ENCODE measurements at regions not wholly inside any gene's neighbourhood (a gene's known extent, or its start where the extent isn't known, plus 50 kb on each side); places are given as distances from the start of the nearest gene placed in this dataset.

DNA sequence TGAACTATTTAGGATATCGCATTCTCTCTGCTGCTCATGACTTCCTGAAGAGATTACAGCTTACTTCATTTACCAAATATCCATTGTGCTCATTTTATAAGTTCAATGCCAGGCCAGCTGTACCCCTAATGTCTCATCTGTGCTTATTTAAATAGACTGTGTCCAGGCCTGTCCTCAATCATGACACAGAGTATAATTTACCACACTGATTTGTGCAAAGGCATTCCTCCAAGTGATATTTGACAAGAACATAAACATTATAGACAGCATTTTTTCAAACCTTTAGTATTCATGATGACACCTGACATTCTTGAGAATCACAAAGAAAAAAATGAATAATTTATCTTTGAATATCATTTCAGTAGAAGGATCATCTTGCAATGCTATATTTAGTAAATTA, 260.1 kb upstream of the SEMA3D start:
- TF ChIP-seq, protein P1, sequence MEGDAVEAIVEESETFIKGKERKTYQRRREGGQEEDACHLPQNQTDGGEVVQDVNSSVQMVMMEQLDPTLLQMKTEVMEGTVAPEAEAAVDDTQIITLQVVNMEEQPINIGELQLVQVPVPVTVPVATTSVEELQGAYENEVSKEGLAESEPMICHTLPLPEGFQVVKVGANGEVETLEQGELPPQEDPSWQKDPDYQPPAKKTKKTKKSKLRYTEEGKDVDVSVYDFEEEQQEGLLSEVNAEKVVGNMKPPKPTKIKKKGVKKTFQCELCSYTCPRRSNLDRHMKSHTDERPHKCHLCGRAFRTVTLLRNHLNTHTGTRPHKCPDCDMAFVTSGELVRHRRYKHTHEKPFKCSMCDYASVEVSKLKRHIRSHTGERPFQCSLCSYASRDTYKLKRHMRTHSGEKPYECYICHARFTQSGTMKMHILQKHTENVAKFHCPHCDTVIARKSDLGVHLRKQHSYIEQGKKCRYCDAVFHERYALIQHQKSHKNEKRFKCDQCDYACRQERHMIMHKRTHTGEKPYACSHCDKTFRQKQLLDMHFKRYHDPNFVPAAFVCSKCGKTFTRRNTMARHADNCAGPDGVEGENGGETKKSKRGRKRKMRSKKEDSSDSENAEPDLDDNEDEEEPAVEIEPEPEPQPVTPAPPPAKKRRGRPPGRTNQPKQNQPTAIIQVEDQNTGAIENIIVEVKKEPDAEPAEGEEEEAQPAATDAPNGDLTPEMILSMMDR (IDR thresholded peaks at IDR 0.05): no peak
- TF ChIP-seq POLR2A (IDR thresholded peaks at IDR 0.05): no peak
- DNase-seq (ENCODE audit: low spot score in 2 of 2): no peak
- intact Hi-C loops (cut with DNase I; ENCODE audit: low total_unique reads): no loop called here
- no peak overlapping the region for H3K4me3 ChIP-seq (ENCODE audit: low read depth, poor library complexity, severe bottlenecking)
- 65 to 67% methylated on average over 1 of the region's 1 CpG for WGBS, 2 donors

GRCh38 chr7:85426487-85426960, 239.7 kb upstream of the SEMA3D start:
- 85 to 86% methylated on average over 2 of the region's 2 CpGs for WGBS, 2 donors
- no peak for TF ChIP-seq POLR2A (IDR thresholded peaks at IDR 0.05)
- TF ChIP-seq, protein P1 (IDR thresholded peaks at IDR 0.05): no peak
- DNase-seq (ENCODE audit: low spot score in 2 of 2): no peak
- no peak overlapping the region for H3K4me3 ChIP-seq (ENCODE audit: low read depth, poor library complexity, severe bottlenecking)
- intact Hi-C loops (cut with DNase I; ENCODE audit: low total_unique reads): no loop called here

DNA sequence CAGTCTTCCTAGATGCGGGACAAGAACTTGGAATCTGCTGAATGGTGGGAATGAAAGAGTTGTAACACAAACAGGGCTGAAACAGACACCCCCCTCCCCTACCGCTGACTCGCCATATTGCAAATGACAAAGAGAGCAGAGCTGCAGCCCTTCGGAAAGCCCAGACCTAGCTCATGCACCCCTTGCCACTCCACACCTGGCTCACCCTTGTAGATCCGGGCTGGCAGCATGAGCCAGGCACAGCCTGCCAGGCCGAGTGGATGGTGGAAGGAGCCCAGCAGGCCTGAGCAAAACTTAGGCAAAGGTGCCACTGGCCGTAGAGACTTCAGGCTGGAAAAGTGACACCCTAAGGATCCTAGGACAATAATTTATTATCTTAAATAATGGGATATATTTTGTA, 237.4 kb upstream of the SEMA3D start:
- no peak overlapping the region for H3K4me3 ChIP-seq (ENCODE audit: low read depth, poor library complexity, severe bottlenecking)
- WGBS, 2 donors: 91 to 95% methylated on average over 7 of the region's 7 CpGs
- TF ChIP-seq, protein P1 (IDR thresholded peaks at IDR 0.05): no peak
- TF ChIP-seq POLR2A (IDR thresholded peaks at IDR 0.05): no peak
- peak in 1 of 2 donors; percentile 67 for DNase-seq (ENCODE audit: low spot score in 2 of 2)
- intact Hi-C loops (cut with DNase I; ENCODE audit: low total_unique reads): no loop called here

DNA sequence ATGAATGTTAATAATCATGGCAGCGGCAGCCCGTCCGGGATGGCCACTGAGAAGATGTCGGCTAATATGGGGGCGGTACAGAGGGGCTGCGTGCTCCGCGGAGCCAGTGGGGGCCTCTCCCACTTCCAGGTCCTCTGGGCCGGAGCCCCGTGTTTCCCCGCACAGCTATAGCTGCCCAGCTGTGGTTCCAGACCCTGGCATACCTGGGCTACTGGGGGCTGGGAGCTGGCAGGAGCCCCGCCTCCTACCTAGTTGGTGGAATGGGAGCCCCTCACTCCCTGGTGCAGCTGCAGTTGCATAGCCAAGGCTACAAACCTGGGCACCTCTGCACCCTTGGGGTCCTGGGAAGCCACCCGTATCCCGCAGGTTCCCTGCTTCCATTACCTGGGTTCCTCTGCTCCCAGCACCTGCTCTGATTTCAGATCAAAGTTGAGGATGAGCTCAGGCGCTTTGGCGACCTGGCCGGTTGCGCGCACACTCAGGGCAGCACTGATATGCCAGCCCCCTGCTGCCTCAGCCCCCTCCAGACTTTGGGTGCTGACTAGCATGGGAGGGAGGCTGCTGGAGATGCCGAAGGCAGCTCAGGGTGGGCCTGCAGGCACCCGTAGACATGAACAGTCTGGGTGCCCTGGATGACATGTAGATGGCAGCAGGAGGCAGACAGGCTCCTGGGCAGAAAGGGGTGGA, 236.5 kb upstream of the SEMA3D start:
- no peak for DNase-seq (ENCODE audit: low spot score in 2 of 2)
- intact Hi-C loops (cut with DNase I; ENCODE audit: low total_unique reads): no loop called here
- H3K4me3 ChIP-seq (ENCODE audit: low read depth, poor library complexity, severe bottlenecking): no peak overlapping the region
- TF ChIP-seq, protein P1 (IDR thresholded peaks at IDR 0.05): no peak
- no peak for TF ChIP-seq POLR2A (IDR thresholded peaks at IDR 0.05)
- WGBS, 2 donors: 92 to 96% methylated on average over 18 to 21 of the region's 21 CpGs

DNA sequence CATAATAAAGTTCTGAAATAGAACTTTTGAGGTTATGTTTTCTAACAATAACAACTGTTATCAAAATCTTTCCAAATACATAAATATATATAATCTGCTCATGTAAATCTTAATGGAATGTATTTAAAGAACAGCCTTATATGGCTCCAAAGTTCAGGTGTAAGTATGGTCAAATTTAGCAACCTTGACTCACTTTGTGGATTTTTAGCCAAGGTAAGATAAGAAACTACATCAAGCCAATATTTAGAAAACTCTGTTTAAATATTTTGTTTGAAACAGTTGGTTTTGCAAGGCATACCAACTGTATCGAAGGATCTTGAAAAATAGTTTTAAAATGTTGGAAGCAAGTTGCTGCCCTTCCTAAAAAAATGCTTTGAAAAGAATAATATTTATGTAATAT, 228.9 kb upstream of the SEMA3D start:
- no peak for TF ChIP-seq POLR2A (IDR thresholded peaks at IDR 0.05)
- TF ChIP-seq, protein P1 (IDR thresholded peaks at IDR 0.05): no peak
- WGBS, 2 donors: 91 to 95% methylated on average over 1 of the region's 1 CpG
- DNase-seq (ENCODE audit: low spot score in 2 of 2): no peak
- no peak overlapping the region for H3K4me3 ChIP-seq (ENCODE audit: low read depth, poor library complexity, severe bottlenecking)
- intact Hi-C loops (cut with DNase I; ENCODE audit: low total_unique reads): no loop called here

DNA sequence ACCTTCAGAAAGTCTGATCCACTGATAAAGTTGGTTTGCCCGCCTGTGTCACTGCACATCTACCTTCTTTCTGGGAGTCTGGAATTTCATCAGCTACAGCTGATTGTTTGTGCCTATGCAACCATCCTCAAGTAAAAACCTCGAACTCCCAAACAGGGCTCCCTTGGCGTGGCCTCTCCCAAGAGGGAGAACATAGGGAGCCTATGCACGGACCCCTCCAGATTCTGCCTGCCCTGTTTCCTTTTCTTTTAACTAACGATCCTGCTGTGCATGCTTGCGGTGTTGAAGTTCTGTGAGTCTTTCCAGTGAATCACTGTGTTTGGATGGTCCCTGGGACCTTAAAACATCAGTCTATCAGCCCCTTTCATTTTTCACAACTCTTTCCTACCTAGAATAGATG, 226.9 kb upstream of the SEMA3D start:
- TF ChIP-seq POLR2A (IDR thresholded peaks at IDR 0.05): no peak
- TF ChIP-seq, protein P1 (IDR thresholded peaks at IDR 0.05): no peak
- intact Hi-C loops (cut with DNase I; ENCODE audit: low total_unique reads): no loop called here
- no peak for DNase-seq (ENCODE audit: low spot score in 2 of 2)
- no peak overlapping the region for H3K4me3 ChIP-seq (ENCODE audit: low read depth, poor library complexity, severe bottlenecking)
- WGBS, 2 donors: 89 to 91% methylated on average over 6 of the region's 6 CpGs

Measured in lower leg skin (tissue), 4 donors.